Tibial nerve (tissue), 3 donors: ENCODE measurements at regions not wholly inside any gene's neighbourhood (a gene's known extent, or its start where the extent isn't known, plus 50 kb on each side); places are given as distances from the start of the nearest gene placed in this dataset.

Source experiments
- POLR2A ChIP-seq, 2 donors: fragments of 450-650 bp; IDR thresholded peaks; one replicate each; pipeline ENCODE4 v1.6.1; 2017; ENCODE audit warnings: antibody characterized with exemption in 2 of 2, mild to moderate bottlenecking in 2 of 2, moderate library complexity in 2 of 2
- TF ChIP-seq, protein P1 (sequence below), 5 experiments: fragments of 200-600 bp in 3 of 5; fragments of 450-650 bp in 2 of 5; sonication (generic) in 3 of 5; IDR thresholded peaks; one replicate each; pipeline ENCODE4 v1.5.1; 2016 to 2019; ENCODE audit warnings: antibody characterized with exemption in 5 of 5, mild to moderate bottlenecking in 3 of 5, moderate library complexity in 2 of 5

DNA sequence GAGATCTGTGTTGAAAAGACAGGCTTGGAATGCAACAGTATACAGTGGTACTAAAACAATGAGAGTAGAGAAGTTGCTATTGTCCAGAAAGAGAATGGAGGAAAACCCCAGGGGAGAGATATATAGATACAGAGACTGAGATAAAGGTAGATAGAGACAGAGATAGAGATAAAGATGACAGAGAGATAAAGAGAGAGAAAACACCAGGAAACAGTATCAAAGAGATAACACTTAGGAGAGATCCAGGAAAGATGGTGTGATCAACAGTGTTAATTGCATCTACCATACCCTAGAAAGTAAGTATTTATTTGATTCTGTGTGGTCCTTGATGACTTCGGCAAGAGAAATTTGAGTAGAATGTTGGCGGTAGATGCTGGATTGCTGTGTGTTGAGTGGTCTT is 461.8 kb upstream of the RIOK2 start:
- TF ChIP-seq POLR2A (IDR thresholded peaks at IDR 0.05) = no peak
- TF ChIP-seq, protein P1, sequence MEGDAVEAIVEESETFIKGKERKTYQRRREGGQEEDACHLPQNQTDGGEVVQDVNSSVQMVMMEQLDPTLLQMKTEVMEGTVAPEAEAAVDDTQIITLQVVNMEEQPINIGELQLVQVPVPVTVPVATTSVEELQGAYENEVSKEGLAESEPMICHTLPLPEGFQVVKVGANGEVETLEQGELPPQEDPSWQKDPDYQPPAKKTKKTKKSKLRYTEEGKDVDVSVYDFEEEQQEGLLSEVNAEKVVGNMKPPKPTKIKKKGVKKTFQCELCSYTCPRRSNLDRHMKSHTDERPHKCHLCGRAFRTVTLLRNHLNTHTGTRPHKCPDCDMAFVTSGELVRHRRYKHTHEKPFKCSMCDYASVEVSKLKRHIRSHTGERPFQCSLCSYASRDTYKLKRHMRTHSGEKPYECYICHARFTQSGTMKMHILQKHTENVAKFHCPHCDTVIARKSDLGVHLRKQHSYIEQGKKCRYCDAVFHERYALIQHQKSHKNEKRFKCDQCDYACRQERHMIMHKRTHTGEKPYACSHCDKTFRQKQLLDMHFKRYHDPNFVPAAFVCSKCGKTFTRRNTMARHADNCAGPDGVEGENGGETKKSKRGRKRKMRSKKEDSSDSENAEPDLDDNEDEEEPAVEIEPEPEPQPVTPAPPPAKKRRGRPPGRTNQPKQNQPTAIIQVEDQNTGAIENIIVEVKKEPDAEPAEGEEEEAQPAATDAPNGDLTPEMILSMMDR (IDR thresholded peaks at IDR 0.05) = no peak
